A673 (cell line): ENCODE measurements at regions not wholly inside any gene's neighbourhood (a gene's known extent, or its start where the extent isn't known, plus 50 kb on each side); places are given as distances from the start of the nearest gene placed in this dataset.

Experiments used
- CTCF ChIP-seq: fragments of 300-800, 200-600 bp; sonication (generic); conservative IDR thresholded peaks from 2 replicates; pipeline ENCODE4 v1.5.1; 2017; ENCODE audit warnings: low read depth, mild to moderate bottlenecking, antibody characterized with exemption, low read length, moderate library complexity, mixed read lengths
- EZH2 ChIP-seq: fragments of 200-600 bp; sonication (generic); IDR thresholded peaks from 2 replicates; pipeline ENCODE4 v1.6.1; 2017; ENCODE audit warnings: borderline replicate concordance, low read depth, mild to moderate bottlenecking, mixed read lengths, antibody characterized with exemption, low read length; ENCODE audit not compliant: poor library complexity, severe bottlenecking

- no peak for TF ChIP-seq CTCF
- TF ChIP-seq EZH2: no peak
Measured at GRCh38 chr17:79435296-79435695, 175.6 kb downstream of the RBFOX3 start.
